ENCODE measurements at regions not wholly inside any gene's neighbourhood (a gene's known extent, or its start where the extent isn't known, plus 50 kb on each side); places are given as distances from the start of the nearest gene placed in this dataset.

DNA sequence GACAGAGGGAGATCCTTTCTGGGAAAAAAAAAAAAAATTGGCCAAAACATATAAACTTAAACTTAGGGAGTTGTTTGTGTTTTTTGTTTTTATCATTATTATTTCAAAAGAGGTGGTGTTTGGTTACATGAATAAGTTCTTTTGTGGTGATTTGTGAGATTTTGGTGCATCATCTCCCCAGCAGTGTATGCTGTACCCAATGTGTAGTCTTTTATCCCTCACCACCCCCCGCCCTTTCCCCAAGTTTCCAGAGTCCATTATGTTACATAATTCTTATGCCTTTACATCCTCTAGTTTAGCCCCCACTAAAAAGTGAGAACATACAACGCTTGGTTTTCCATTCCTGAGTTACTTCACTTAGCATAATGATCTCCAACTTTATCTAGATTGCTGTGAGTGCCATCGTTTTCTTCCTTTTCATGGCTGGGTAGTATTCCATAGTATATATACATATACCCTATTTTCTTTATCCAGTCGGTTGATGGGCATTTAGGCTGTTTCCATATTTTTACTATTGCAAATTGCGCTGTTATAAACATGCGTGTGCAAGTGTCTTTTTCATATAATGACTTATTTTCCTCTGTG, 148.1 kb upstream of the ZNF92 start:
- ChIA-PET POLR2A (no interaction called here), CTCF (interaction anchor here (0.5 kb wide), 1 partner anchor 63 kb away, joined by 3 read pairs; no protein-coding TSS in a partner anchor)
- Mint-ChIP-seq H3K36me3 (no peaks in the 10 kb centered on the region), H3K9me3 (peaks cover 3% of the 10 kb centered on the region; the same call in 1 of the 2 replicates), H3K27ac (no peak overlapping the region), H3K4me1 (0 out of 2 replicates have a peak, but pooled peaks cover under 1% of the 10 kb centered on the region), H3K4me3 (no peak overlapping the region), H3K27me3 (ENCODE audit: low read depth) (no peaks in the 10 kb centered on the region)
- ATAC-seq = no peak
- DNase-seq (ENCODE audit: low spot score) = no peak
- no peak for TF ChIP-seq OVOL2 (CRISPR knock-in tag; IDR thresholded peaks at IDR 0.05; ENCODE audit: borderline replicate concordance)
- TF ChIP-seq FOXJ3 (CRISPR knock-in tag; IDR thresholded peaks at IDR 0.05; ENCODE audit: borderline replicate concordance) = no peak
- TF ChIP-seq CTCF (IDR thresholded peaks at IDR 0.05) = no peak
- no peak for TF ChIP-seq ZNF671 (CRISPR knock-in tag; IDR thresholded peaks at IDR 0.05)
- TF ChIP-seq USF2 (CRISPR knock-in tag; IDR thresholded peaks at IDR 0.05) = no peak
- no peak for TF ChIP-seq CBFB (CRISPR knock-in tag; IDR thresholded peaks at IDR 0.05; ENCODE audit: low read depth)
- no peak for TF ChIP-seq EMX1 (CRISPR knock-in tag; IDR thresholded peaks at IDR 0.05)
- no peak for TF ChIP-seq ZSCAN18 (CRISPR knock-in tag; IDR thresholded peaks at IDR 0.05)
- TF ChIP-seq, protein P1, sequence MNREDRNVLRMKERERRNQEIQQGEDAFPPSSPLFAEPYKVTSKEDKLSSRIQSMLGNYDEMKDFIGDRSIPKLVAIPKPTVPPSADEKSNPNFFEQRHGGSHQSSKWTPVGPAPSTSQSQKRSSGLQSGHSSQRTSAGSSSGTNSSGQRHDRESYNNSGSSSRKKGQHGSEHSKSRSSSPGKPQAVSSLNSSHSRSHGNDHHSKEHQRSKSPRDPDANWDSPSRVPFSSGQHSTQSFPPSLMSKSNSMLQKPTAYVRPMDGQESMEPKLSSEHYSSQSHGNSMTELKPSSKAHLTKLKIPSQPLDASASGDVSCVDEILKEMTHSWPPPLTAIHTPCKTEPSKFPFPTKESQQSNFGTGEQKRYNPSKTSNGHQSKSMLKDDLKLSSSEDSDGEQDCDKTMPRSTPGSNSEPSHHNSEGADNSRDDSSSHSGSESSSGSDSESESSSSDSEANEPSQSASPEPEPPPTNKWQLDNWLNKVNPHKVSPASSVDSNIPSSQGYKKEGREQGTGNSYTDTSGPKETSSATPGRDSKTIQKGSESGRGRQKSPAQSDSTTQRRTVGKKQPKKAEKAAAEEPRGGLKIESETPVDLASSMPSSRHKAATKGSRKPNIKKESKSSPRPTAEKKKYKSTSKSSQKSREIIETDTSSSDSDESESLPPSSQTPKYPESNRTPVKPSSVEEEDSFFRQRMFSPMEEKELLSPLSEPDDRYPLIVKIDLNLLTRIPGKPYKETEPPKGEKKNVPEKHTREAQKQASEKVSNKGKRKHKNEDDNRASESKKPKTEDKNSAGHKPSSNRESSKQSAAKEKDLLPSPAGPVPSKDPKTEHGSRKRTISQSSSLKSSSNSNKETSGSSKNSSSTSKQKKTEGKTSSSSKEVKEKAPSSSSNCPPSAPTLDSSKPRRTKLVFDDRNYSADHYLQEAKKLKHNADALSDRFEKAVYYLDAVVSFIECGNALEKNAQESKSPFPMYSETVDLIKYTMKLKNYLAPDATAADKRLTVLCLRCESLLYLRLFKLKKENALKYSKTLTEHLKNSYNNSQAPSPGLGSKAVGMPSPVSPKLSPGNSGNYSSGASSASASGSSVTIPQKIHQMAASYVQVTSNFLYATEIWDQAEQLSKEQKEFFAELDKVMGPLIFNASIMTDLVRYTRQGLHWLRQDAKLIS (CRISPR knock-in tag; IDR thresholded peaks at IDR 0.05; ENCODE audit: borderline replicate concordance) = no peak
- no peak for TF ChIP-seq ATF1 (CRISPR knock-in tag; IDR thresholded peaks at IDR 0.05)
- TF ChIP-seq MLX (CRISPR knock-in tag; IDR thresholded peaks at IDR 0.05) = no peak

- Mint-ChIP-seq H3K9me3 (no peaks in the 10 kb centered on the region), H3K4me1 (no peaks in the 10 kb centered on the region), H3K27ac (no peak overlapping the region), H3K36me3 (no peaks in the 10 kb centered on the region), H3K27me3 (ENCODE audit: low read depth) (no peaks in the 10 kb centered on the region), H3K4me3 (no peak overlapping the region)
- ChIA-PET POLR2A (no interaction called here), CTCF (no interaction called here)
- ATAC-seq (no peak), DNase-seq (ENCODE audit: low spot score) (no peak)
- TF ChIP-seq ZBTB21 (CRISPR knock-in tag; IDR thresholded peaks at IDR 0.05; ENCODE audit: borderline replicate concordance) (no peak), MAX (CRISPR knock-in tag; IDR thresholded peaks at IDR 0.05) (no peak), EMX1 (CRISPR knock-in tag; IDR thresholded peaks at IDR 0.05) (no peak), FOXP1 (CRISPR knock-in tag; IDR thresholded peaks at IDR 0.05; ENCODE audit: borderline replicate concordance) (no peak), ZNF423 (CRISPR knock-in tag; IDR thresholded peaks at IDR 0.05) (no peak), JUN (CRISPR knock-in tag; IDR thresholded peaks at IDR 0.05) (no peak), ATF1 (CRISPR knock-in tag; IDR thresholded peaks at IDR 0.05) (no peak), CTCF (IDR thresholded peaks at IDR 0.05) (no peak)
- TF ChIP-seq, protein P2, sequence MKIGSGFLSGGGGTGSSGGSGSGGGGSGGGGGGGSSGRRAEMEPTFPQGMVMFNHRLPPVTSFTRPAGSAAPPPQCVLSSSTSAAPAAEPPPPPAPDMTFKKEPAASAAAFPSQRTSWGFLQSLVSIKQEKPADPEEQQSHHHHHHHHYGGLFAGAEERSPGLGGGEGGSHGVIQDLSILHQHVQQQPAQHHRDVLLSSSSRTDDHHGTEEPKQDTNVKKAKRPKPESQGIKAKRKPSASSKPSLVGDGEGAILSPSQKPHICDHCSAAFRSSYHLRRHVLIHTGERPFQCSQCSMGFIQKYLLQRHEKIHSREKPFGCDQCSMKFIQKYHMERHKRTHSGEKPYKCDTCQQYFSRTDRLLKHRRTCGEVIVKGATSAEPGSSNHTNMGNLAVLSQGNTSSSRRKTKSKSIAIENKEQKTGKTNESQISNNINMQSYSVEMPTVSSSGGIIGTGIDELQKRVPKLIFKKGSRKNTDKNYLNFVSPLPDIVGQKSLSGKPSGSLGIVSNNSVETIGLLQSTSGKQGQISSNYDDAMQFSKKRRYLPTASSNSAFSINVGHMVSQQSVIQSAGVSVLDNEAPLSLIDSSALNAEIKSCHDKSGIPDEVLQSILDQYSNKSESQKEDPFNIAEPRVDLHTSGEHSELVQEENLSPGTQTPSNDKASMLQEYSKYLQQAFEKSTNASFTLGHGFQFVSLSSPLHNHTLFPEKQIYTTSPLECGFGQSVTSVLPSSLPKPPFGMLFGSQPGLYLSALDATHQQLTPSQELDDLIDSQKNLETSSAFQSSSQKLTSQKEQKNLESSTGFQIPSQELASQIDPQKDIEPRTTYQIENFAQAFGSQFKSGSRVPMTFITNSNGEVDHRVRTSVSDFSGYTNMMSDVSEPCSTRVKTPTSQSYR (CRISPR knock-in tag; IDR thresholded peaks at IDR 0.05) = no peak
- TF ChIP-seq, protein P3, sequence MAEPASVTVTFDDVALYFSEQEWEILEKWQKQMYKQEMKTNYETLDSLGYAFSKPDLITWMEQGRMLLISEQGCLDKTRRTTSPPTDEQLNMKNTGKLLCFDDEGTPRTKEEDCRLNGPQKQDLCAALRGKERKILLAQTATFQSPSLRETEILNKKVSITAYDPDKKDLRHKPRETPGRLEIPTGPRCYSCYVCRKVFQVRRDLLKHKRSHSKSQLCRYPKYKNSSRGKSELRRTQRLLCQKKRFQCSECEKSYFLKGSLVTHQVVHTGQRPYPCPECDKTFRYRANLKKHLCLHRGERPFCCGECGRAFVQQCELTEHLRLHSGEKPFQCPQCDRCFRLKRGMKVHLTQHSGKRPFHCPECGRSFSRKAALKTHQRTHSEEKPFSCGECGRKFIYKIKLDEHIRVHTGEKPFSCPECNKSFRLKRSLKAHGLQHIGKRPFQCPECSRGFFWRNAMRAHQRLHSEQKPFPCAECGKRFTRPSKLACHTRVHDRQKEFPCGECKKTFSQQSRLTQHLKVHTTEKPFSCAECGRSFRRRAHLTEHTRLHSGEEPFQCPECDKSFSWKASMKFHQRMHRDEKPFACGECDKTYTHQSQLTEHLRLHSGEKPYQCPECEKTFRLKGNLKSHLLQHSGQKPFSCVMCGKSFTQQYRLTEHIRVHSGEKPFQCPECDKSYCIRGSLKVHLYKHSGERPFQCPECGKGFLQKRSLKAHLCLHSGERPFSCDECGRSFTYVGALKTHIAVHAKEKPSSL (CRISPR knock-in tag; conservative IDR thresholded peaks at IDR 0.05) = no peak
These were observed 151.0 kb upstream of the ZNF92 start for GRCh38 chr7:65222655-65223054.

All from WTC11 (cell line).